Hepatocyte (in vitro differentiated cells): ENCODE measurements at regions not wholly inside any gene's neighbourhood (a gene's known extent, or its start where the extent isn't known, plus 50 kb on each side); places are given as distances from the start of the nearest gene placed in this dataset.

ENCODE experiments used
- CTCF ChIP-seq: fragments of 200-600 bp; sonication (generic); IDR thresholded peaks from 2 replicates; pipeline ENCODE4 v1.5.1; 2016; ENCODE audit warnings: antibody characterized with exemption, mild to moderate bottlenecking; ENCODE audit not compliant: poor library complexity
- EZH2phosphoT487 ChIP-seq: fragments of 200-600 bp; sonication (generic); IDR thresholded peaks from one replicate; pipeline ENCODE4 v1.6.1; 2018; ENCODE audit warnings: antibody characterized with exemption, mild to moderate bottlenecking, low read depth, moderate library complexity; ENCODE audit not compliant: unreplicated experiment, severe bottlenecking

- no peak for TF ChIP-seq CTCF
- TF ChIP-seq EZH2phosphoT487, result no peak
Measured at GRCh38 chr2:167332358-167332757, 444.1 kb downstream of the XIRP2 start.
